ENCODE measurements at regions not wholly inside any gene's neighbourhood (a gene's known extent, or its start where the extent isn't known, plus 50 kb on each side); places are given as distances from the start of the nearest gene placed in this dataset.

DNA sequence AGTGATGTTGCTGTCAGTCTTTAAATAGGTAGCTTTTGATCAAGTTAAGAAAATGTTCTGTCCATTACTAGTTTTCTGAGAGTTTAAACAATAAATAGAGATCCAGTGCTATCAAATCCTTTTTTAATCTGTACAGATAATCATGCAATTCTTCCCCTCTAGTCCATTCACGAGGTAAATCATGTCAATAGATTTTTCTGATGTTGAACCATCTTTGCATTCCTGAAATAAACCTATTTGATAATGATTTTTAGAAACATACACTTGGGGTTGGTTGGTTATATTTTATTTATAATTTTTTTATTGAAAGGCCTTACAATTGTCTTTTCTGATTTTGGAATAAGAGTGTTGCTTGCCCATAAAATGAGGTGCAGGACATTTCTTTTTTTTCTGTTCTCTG, 95.0 kb downstream of the FAM53A start:
- no peaks in the 10 kb centered on the region for H3K27me3 ChIP-seq
- no peak overlapping the region for H3K4me3 ChIP-seq
- peaks cover 0 to 12% (median 5%) of the 10 kb centered on the region in 4 donors for H3K9me3 ChIP-seq
- DNase-seq: no peak
- H3K4me1 ChIP-seq: no peaks in the 10 kb centered on the region
- no peak overlapping the region for H3K27ac ChIP-seq
- no peaks in the 10 kb centered on the region for H3K36me3 ChIP-seq
- no peak for TF ChIP-seq POLR2A (IDR thresholded peaks at IDR 0.05)
- TF ChIP-seq, protein P1, sequence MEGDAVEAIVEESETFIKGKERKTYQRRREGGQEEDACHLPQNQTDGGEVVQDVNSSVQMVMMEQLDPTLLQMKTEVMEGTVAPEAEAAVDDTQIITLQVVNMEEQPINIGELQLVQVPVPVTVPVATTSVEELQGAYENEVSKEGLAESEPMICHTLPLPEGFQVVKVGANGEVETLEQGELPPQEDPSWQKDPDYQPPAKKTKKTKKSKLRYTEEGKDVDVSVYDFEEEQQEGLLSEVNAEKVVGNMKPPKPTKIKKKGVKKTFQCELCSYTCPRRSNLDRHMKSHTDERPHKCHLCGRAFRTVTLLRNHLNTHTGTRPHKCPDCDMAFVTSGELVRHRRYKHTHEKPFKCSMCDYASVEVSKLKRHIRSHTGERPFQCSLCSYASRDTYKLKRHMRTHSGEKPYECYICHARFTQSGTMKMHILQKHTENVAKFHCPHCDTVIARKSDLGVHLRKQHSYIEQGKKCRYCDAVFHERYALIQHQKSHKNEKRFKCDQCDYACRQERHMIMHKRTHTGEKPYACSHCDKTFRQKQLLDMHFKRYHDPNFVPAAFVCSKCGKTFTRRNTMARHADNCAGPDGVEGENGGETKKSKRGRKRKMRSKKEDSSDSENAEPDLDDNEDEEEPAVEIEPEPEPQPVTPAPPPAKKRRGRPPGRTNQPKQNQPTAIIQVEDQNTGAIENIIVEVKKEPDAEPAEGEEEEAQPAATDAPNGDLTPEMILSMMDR (IDR thresholded peaks at IDR 0.05): no peak

DNA sequence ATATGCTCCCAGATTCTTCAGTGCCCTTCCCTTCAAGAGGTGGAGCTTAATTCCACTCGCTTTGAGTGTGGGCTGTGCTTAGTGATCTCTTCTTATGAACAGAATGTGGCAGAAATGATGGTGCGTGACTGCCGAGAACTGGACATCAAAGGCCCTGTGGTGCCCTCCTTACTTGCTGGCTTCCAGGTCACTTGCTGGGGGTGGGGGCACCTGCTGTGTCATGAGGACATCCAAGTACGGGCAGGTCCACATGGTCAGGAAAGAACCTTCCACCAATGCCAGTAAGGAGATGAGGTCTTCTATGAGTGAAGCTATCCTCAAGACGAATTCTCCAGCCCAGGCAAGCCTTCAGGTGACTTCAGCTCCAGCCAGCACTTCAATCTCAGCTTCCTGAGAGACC, 95.8 kb downstream of the FAM53A start:
- Histone ChIP-seq H3K27ac (no peak overlapping the region), H3K4me3 (no peak overlapping the region), H3K27me3 (no peaks in the 10 kb centered on the region), H3K9me3 (peaks cover 0 to 12% (median 5%) of the 10 kb centered on the region in 4 donors), H3K36me3 (no peaks in the 10 kb centered on the region), H3K4me1 (no peaks in the 10 kb centered on the region)
- no peak for TF ChIP-seq POLR2A (IDR thresholded peaks at IDR 0.05)
- TF ChIP-seq, protein P1 (IDR thresholded peaks at IDR 0.05): no peak
- DNase-seq: no peak

- DNase-seq: no peak
- no peaks in the 10 kb centered on the region for H3K27me3 ChIP-seq
- H3K27ac ChIP-seq: no peak overlapping the region
- H3K9me3 ChIP-seq: peaks cover 0 to 4% (median 0%) of the 10 kb centered on the region in 4 donors
- H3K4me1 ChIP-seq: peaks cover 0 to 10% (median 1%) of the 10 kb centered on the region in 4 donors
- no peaks in the 10 kb centered on the region for H3K36me3 ChIP-seq
- no peak for TF ChIP-seq POLR2A (IDR thresholded peaks at IDR 0.05)
- TF ChIP-seq, protein P1 (IDR thresholded peaks at IDR 0.05): no peak
- no peak overlapping the region for H3K4me3 ChIP-seq
Measured at GRCh38 chr4:1584498-1584897, 99.6 kb downstream of the FAM53A start.

- no peak overlapping the region for H3K27ac ChIP-seq
- H3K9me3 ChIP-seq: peaks cover 0 to 4% (median 0%) of the 10 kb centered on the region in 4 donors
- no peak overlapping the region for H3K4me3 ChIP-seq
- H3K27me3 ChIP-seq: no peaks in the 10 kb centered on the region
- TF ChIP-seq, protein P1 (IDR thresholded peaks at IDR 0.05): no peak
- no peak for TF ChIP-seq POLR2A (IDR thresholded peaks at IDR 0.05)
- no peak for DNase-seq
- no peaks in the 10 kb centered on the region for H3K36me3 ChIP-seq
- peaks cover 0 to 15% (median 1%) of the 10 kb centered on the region in 4 donors for H3K4me1 ChIP-seq
Measured at GRCh38 chr4:1583859-1584258, 100.3 kb downstream of the FAM53A start.

GRCh38 chr4:1583051-1583785, 100.9 kb downstream of the FAM53A start:
- peaks cover 0 to 4% (median 0%) of the 10 kb centered on the region in 4 donors for H3K9me3 ChIP-seq
- H3K36me3 ChIP-seq: no peaks in the 10 kb centered on the region
- peaks cover 0 to 15% (median 1%) of the 10 kb centered on the region in 4 donors for H3K4me1 ChIP-seq
- no peak for DNase-seq
- H3K27me3 ChIP-seq: no peaks in the 10 kb centered on the region
- no peak overlapping the region for H3K4me3 ChIP-seq
- H3K27ac ChIP-seq: no peak overlapping the region
- TF ChIP-seq, protein P1 (IDR thresholded peaks at IDR 0.05): no peak
- TF ChIP-seq POLR2A (IDR thresholded peaks at IDR 0.05): no peak

Measured in Peyer's patch (tissue), 4 donors.